Peyer's patch (tissue), 4 donors: ENCODE measurements at regions not wholly inside any gene's neighbourhood (a gene's known extent, or its start where the extent isn't known, plus 50 kb on each side); places are given as distances from the start of the nearest gene placed in this dataset.

ENCODE experiments used
- DNase-seq, 3 donors: peaks; one replicate each; pipeline ENCODE4 v3.0.0-alpha.2; 2017 to 2019
- H3K27ac ChIP-seq, 4 donors: fragments of 200-600 bp; sonication (generic); one replicate each; pipeline ENCODE4 v1.5.1; 2016 to 2019
- H3K27me3 ChIP-seq, 2 donors: fragments of 200-600 bp; sonication (generic); one replicate each; pipeline ENCODE4 v1.5.1; 2019
- H3K36me3 ChIP-seq, 3 donors: fragments of 200-600 bp; sonication (generic); one replicate each; pipeline ENCODE4 v1.5.1; 2016 to 2019
- H3K4me1 ChIP-seq, 4 donors: fragments of 200-600 bp; sonication (generic); one replicate each; pipeline ENCODE4 v1.5.1; 2016 to 2019
- H3K4me3 ChIP-seq, 4 donors: fragments of 200-600 bp; sonication (generic); 1 replicate in 3 of 4; 2 replicates in 1 of 4; pipeline ENCODE4 v1.5.1; 2016 to 2019; ENCODE audit warnings: mild to moderate bottlenecking in 1 of 4
- H3K9me3 ChIP-seq, 4 donors: fragments of 200-600 bp; sonication (generic); one replicate each; pipeline ENCODE4 v1.5.1; 2016 to 2019; ENCODE audit warnings: mild to moderate bottlenecking in 1 of 4
- CTCF ChIP-seq, 6 experiments: fragments of 450-650 bp in 4 of 6; fragments of 200-600 bp in 2 of 6; sonication (generic) in 1 of 6; IDR thresholded peaks; one replicate each; pipeline ENCODE4 v1.5.1; 2017 to 2019; ENCODE audit warnings: antibody characterized with exemption in 6 of 6, mild to moderate bottlenecking in 3 of 6, moderate library complexity in 1 of 6
- POLR2A ChIP-seq, 2 donors: fragments of 450-650 bp; IDR thresholded peaks; one replicate each; pipeline ENCODE4 v1.5.1; 2017; ENCODE audit warnings: antibody characterized with exemption in 2 of 2, mild to moderate bottlenecking in 2 of 2, moderate library complexity in 2 of 2

GRCh38 chr3:72411126-72411525 lies 437.1 kb downstream of the SHQ1 start:
- H3K4me3 ChIP-seq = no peak overlapping the region
- no peaks in the 10 kb centered on the region for H3K9me3 ChIP-seq
- peaks cover 0 to 36% (median 1%) of the 10 kb centered on the region in 4 donors for H3K4me1 ChIP-seq
- no peaks in the 10 kb centered on the region for H3K36me3 ChIP-seq
- DNase-seq = no peak
- TF ChIP-seq POLR2A (IDR thresholded peaks at IDR 0.05) (no peak), CTCF (IDR thresholded peaks at IDR 0.05) (no peak)
- no peak overlapping the region for H3K27ac ChIP-seq
- no peaks in the 10 kb centered on the region for H3K27me3 ChIP-seq

- DNase-seq = no peak
- no peaks in the 10 kb centered on the region for H3K36me3 ChIP-seq
- H3K27me3 ChIP-seq = no peaks in the 10 kb centered on the region
- no peaks in the 10 kb centered on the region for H3K9me3 ChIP-seq
- H3K4me3 ChIP-seq = no peak overlapping the region
- H3K27ac ChIP-seq = no peak overlapping the region
- TF ChIP-seq CTCF (IDR thresholded peaks at IDR 0.05) (no peak), POLR2A (IDR thresholded peaks at IDR 0.05) (no peak)
- peaks cover 0 to 46% (median 1%) of the 10 kb centered on the region in 4 donors for H3K4me1 ChIP-seq
These were observed 439.1 kb downstream of the SHQ1 start for GRCh38 chr3:72408983-72409779.

DNA sequence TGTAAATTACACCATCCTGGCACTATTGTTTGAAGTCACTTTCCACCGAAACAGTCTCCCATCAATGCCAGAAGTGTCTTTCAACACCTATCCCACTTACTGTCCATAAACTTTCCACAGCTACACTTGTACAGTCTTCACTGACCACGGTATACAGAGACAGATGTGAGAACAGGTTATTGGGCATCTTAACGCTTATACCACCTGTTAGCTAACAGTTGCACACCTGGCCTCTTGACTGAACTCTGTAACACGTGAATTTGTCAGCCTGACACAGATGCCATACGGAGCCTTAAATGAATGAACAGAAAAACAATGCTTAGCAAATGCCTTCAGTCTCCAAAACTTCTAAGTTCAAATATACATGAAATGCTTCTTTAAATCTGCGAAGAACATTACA lies 440.5 kb downstream of the SHQ1 start:
- DNase-seq = no peak
- Histone ChIP-seq H3K27me3 (no peaks in the 10 kb centered on the region), H3K4me3 (no peak overlapping the region), H3K4me1 (peaks cover 0 to 52% (median 1%) of the 10 kb centered on the region in 4 donors), H3K27ac (no peak overlapping the region), H3K36me3 (no peaks in the 10 kb centered on the region), H3K9me3 (no peaks in the 10 kb centered on the region)
- TF ChIP-seq POLR2A (IDR thresholded peaks at IDR 0.05) (no peak), CTCF (IDR thresholded peaks at IDR 0.05) (no peak)

GRCh38 chr3:72405943-72406566 lies 442.2 kb downstream of the SHQ1 start:
- no peak for DNase-seq
- no peaks in the 10 kb centered on the region for H3K27me3 ChIP-seq
- H3K4me3 ChIP-seq = no peak overlapping the region
- peaks cover 0 to 41% (median 1%) of the 10 kb centered on the region in 4 donors for H3K4me1 ChIP-seq
- no peaks in the 10 kb centered on the region for H3K36me3 ChIP-seq
- TF ChIP-seq CTCF (IDR thresholded peaks at IDR 0.05) = no peak
- TF ChIP-seq POLR2A (IDR thresholded peaks at IDR 0.05) = no peak
- no peaks in the 10 kb centered on the region for H3K9me3 ChIP-seq
- no peak overlapping the region for H3K27ac ChIP-seq

- H3K27me3 ChIP-seq = no peaks in the 10 kb centered on the region
- peaks cover 0 to 16% (median 0%) of the 10 kb centered on the region in 4 donors for H3K4me1 ChIP-seq
- H3K9me3 ChIP-seq = no peaks in the 10 kb centered on the region
- DNase-seq = no peak
- no peaks in the 10 kb centered on the region for H3K36me3 ChIP-seq
- TF ChIP-seq CTCF (IDR thresholded peaks at IDR 0.05) (no peak), POLR2A (IDR thresholded peaks at IDR 0.05) (no peak)
- no peak overlapping the region for H3K4me3 ChIP-seq
- no peak overlapping the region for H3K27ac ChIP-seq
These were observed 447.2 kb downstream of the SHQ1 start for GRCh38 chr3:72401005-72401545.
